GM10248 (cell line): ENCODE measurements at regions not wholly inside any gene's neighbourhood (a gene's known extent, or its start where the extent isn't known, plus 50 kb on each side); places are given as distances from the start of the nearest gene placed in this dataset.

ENCODE experiments used
- CTCF ChIA-PET: fragments of 300-600 bp; sonication (Branson Sonifier 250); formaldehyde crosslinking; extraction: SDS; loops from one replicate; lab custom pipeline; 2021; ENCODE audit warnings: antibody characterized with exemption; lab: Yijun Ruan, JAX
- POLR2A ChIA-PET: fragments of 350-650 bp; sonication (Branson Sonifier 250); formaldehyde crosslinking; extraction: SDS; loops from one replicate; lab custom pipeline; 2020; ENCODE audit warnings: antibody characterized with exemption; lab: Yijun Ruan, JAX
- DNase-seq: peaks from one replicate; pipeline ENCODE4 v3.0.0; 2012; ENCODE audit errors: extremely low spot score
- CTCF ChIP-seq: IDR thresholded peaks from 2 replicates; pipeline ENCODE4 v1.5.1; 2012; ENCODE audit warnings: mild to moderate bottlenecking, low read depth; ENCODE audit errors: extremely low read depth, missing control alignments, control extremely low read depth

- TF ChIP-seq CTCF = no peak
- POLR2A ChIA-PET = no interaction called here
- DNase-seq = no peak
- CTCF ChIA-PET = no interaction called here
Observed at GRCh38 chr6:93120154-93120742, 299.1 kb downstream of the EPHA7 start.

DNA sequence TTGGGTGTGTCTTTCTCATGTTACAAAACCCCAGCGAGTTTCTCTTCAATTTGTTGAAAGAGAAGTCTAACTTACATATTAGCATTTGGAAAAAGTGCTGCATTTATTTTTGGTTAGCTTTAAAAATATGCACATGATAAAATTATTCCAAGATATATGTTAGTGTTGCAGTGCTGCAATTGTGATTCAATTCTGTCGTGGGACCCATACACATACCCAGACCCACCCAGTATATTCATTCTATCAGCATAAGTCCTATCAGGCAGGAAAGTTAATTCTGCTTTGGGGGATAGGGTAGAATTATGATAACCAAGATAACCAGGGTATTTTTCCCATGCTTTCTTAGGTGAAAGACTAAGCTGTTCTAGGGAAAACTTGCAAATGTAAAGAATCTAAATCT, 313.5 kb downstream of the EPHA7 start:
- TF ChIP-seq CTCF = no peak
- CTCF ChIA-PET = interaction anchor here (1.0 to 1.2 kb wide), 3 partner anchors 9 to 36 kb away, joined by 3 to 5 read pairs (median 3); no protein-coding TSS in a partner anchor
- POLR2A ChIA-PET = no interaction called here
- no peak for DNase-seq

DNA sequence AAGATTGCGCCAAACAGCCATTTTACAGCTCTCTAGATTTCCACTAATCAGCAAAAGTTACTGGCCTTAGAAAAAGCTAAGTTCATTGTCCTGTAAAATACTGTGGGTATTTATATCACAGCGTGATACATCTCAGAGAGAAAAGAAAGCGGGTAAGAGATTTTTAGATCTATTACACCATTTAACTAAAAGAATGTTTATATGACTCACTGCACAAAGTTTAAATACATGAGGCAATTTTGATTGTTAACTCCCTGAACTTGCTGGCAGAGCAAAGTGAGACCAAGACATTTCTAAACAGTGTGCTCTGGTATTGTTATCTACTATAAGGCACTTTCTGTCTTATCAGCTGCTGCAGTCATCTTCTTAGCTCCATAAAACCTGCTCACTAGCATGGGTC, 314.3 kb downstream of the EPHA7 start:
- TF ChIP-seq CTCF = no peak
- CTCF ChIA-PET = interaction anchor here (1.0 kb wide), 1 partner anchor 37 kb away, joined by 5 read pairs; no protein-coding TSS in a partner anchor
- DNase-seq = no peak
- POLR2A ChIA-PET = no interaction called here

- CTCF ChIA-PET = no interaction called here
- POLR2A ChIA-PET = no interaction called here
- DNase-seq = no peak
- no peak for TF ChIP-seq CTCF
Observed at GRCh38 chr6:93104195-93104817, 315.1 kb downstream of the EPHA7 start.

DNA sequence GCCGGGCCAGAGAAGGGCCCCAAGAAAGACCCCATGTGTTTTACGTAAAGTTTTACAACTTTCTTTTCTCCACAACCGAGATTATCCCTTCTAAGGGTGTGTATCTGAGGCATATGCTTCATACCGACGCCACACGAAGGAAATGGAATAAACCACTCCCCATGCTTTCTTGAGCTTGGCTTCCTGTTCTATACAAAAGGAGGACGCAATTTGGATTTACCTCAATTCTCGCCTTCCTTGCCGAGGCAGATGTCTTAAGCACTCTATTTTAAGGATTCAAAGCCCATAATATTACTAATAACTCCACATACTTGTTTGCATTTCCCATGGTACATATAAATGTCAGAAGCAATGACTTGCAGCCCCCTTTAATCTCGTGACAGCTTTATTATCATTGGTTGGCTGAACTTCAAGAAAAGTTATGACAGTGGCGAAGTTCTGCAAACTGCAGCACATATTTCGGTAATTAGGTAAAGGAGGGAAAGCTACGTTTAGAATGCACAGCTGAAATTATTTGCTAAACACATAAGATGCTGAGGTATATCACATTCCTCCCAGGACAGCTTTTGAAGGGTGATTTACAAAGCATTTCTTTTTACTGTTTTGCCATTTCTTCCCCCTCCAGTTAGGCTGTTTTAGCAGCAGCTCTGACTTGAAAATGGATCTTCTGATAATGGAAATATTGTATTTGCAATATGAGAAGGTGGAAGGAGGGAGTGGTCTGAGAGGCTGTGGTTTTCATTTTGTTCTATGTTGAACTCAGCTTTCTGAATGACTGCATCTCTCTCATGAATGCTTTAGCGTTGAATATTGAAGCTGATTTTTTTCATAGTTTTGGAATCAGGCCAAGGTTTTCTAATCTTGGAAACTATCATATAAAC, 330.5 kb downstream of the EPHA7 start:
- CTCF ChIA-PET = interaction anchor here (1.2 to 1.8 kb wide), 3 partner anchors 11 to 18 kb away, joined by 3 to 5 read pairs (median 3); no protein-coding TSS in a partner anchor
- POLR2A ChIA-PET = no interaction called here
- DNase-seq = no peak
- no peak for TF ChIP-seq CTCF

DNA sequence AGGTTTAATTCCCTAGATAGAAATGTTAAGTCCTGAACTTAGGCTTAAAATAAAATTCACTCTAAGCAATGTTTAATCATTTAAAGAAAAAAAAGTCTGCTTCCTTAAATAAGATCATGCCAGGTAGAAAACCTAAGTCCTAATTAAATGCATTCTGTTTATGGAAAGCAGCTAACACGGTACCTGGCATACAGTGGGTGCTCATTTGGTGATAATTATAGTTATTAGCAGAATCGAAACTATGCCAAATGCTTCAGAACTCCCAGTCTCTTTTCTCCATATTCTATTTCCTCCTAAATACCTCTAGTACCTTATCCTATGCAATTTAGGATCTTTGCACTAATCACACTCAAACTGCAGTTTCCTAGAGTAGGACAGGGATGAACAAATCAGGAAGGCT, 331.8 kb downstream of the EPHA7 start:
- ChIA-PET POLR2A (no interaction called here), CTCF (interaction anchor here (1.8 kb wide), 1 partner anchor 10 kb away, joined by 5 read pairs; no protein-coding TSS in a partner anchor)
- no peak for TF ChIP-seq CTCF
- no peak for DNase-seq
